ENCODE measurements at regions not wholly inside any gene's neighbourhood (a gene's known extent, or its start where the extent isn't known, plus 50 kb on each side); places are given as distances from the start of the nearest gene placed in this dataset.
"Not testable (repeated sequence)": the region's sequence is repeated elsewhere in the genome, so short reads cannot be mapped to it uniquely, and the experiment has no call there.

DNA sequence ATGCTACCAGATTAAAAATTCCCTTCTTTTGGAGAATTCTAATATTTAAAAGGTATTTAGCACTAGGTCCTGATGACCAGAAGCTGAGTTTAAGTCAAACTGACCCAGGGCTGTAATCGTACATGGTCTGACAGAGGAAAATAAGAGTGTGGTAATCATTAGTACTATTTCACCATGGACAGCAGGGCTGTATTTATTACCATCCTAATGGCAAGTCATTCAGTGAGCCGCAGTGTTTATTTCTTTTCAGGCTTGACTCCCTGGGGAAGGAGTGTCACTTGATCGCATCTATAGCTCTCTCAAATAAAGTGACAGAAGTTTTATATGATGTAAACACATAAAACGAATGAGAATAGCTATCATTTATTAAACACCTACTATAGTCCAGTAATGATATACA, 261.8 kb downstream of the BTG1 start:
- no peak for ATAC-seq

DNA sequence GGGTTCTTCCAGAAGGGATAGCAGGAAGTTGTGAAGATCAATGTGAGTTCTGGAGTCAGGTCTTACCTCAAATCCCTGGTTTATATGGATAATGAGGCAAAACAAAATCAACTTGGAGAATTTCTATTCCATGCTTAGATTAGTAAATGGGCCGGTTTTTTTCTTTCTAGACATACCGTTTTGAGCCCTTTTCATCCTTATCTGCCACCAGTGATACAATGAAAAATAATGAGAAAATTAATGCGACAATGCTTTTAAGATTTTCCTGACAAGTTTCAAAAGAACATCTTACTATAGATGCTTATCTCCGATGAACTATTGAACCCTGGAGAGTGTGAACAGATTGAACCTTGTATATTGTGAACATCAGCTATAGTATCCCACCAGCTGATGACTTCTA, 262.7 kb downstream of the BTG1 start:
- no peak for ATAC-seq

DNA sequence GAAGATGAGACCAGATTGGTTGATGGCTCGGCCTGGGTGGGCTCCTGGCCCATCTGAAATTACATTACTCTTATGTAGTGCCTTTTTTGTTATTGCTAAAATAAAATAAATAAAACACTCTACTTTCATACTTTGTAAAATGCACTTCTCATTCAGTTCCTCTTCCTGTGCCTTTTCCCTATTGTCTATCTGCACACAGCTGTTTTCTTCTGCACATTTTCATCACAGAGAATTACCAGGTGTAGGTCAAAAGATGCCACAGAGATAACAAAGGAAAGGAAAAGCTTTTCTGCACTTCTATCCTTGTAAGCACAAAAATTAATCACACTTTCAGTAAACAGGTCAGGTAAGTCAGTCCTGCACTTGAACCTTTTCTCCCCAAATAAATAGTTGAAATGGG, 265.1 kb downstream of the BTG1 start:
- ATAC-seq, result no peak

DNA sequence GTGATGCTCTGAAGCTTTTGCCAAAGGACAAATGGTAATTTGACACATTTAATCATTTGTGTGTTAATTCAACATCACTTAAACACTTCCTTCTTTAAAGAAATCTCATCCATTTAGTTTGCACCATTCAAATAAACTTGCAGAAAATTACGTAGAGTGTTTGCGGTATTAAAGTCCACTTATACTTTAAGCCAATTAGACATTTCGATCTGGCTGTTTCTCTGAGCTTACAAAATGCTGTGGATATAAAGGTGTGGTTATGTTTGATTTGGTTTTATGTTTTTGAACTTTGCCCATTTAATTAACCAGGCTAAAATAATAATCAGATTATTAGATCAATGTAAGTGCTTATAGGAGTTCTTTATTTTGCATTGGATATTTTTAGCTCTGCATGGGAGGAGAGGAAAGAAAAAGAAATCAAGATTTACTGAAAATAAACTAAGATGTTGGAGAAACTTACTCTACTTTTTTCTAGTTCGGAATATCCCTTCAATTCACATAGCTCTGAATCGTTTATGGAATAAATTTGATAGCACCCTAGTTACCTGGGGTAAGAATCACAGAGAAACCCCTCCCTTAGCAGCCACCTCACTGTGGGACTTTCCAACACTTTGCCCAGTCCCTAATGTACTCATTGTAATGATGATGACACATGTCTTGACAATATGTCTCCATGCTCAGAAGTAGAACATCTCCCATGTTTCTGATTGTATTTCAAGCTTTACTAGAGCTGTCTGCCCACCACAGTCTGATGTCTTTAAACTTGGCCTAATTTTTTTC, 268.0 kb downstream of the BTG1 start:
- peak; percentile 61 to 67 for ATAC-seq

DNA sequence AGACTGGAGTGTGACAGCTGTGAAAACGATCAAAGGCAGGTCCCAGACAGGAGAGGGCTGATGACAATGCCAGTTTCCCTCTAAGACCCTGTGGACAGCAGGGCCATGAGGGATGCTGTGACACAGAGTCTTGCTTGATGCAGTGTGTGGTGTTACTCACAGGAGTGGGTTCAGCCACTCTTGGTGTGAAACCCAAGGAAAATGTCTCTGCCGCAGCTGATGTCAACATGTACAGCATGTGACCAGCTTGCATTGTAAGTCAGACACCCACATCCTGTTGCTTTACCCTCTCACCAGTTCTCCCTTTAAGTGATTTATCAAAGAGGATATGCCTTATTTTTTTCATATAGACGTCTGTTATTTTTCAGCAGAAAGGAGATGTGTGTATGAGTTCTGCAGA, 268.6 kb downstream of the BTG1 start:
- peak; percentile 98 for ATAC-seq

DNA sequence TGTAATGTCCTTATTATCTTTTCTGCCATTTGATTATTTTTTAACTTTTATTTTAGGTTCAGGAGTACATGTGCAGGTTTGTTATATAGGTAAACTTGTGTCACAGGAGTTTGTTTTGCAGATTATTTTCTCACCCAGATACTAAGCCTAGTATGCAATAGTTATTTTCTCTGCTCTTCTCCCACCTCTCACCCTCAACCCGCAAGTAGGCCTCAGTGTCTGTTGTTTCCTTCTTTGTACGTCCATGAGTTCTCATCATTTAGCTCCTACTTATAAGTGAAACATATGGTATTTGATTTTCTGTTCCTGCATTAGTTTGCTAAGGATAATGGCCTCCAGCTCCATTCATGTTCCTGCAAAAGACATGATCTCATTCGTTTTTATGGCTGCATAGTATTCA, 270.0 kb downstream of the BTG1 start:
- not testable (repeated sequence) for ATAC-seq

DNA sequence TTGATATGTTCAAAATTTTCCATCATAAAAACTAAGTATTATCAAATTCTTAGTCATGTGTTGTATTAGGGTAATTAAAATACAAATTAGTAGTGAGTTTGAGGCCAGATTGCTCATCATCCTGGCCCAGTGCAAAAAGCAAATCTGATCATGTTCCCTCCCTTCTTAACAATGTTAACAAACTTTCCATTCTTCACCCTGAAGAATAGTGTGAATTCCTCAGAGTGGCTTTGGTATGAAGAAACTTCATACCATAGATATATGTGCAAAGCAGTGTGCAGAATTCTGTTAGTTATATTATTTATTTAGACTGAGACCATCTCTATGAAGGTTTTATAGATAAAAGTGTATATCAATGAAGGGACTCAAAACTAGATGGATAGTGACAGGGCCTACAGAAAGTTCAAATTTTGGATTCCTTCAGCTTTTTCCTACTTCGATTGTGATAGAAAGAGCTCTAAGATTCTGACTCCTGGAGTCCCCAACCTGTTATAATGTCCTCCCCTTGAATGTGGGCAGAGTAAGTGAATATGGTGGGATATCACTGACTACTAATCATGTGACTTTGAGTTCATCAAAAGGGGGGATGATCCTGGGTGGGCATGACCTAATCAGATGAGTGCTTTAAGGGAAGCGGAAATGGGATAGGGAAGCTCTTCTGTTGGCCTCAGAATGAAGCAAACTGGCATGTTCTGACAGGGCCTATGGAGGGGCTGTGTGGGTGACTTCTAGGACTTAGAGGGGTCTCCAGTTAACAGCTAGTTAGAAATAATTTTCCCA, 271.4 kb downstream of the BTG1 start:
- no peak for ATAC-seq

DNA sequence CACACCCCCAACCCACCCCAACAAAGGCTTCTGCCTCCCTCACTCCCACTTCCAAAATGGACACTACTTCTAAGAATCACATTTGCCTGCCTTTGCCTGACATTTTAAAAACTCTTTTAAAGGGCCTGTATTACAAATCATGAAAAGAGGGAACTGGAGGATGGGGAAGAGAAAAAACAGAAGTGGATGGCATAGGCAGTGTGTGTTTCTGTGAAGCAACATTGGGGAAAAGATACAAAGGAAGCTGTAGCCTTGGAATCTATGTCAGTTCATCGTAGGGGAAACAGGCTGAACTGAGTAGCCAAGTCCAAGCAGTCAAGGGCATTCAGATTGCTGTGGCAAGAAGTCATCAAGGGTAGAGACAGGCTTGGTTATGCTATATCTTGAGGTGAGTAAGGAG, 273.9 kb downstream of the BTG1 start:
- ATAC-seq, result no peak

DNA sequence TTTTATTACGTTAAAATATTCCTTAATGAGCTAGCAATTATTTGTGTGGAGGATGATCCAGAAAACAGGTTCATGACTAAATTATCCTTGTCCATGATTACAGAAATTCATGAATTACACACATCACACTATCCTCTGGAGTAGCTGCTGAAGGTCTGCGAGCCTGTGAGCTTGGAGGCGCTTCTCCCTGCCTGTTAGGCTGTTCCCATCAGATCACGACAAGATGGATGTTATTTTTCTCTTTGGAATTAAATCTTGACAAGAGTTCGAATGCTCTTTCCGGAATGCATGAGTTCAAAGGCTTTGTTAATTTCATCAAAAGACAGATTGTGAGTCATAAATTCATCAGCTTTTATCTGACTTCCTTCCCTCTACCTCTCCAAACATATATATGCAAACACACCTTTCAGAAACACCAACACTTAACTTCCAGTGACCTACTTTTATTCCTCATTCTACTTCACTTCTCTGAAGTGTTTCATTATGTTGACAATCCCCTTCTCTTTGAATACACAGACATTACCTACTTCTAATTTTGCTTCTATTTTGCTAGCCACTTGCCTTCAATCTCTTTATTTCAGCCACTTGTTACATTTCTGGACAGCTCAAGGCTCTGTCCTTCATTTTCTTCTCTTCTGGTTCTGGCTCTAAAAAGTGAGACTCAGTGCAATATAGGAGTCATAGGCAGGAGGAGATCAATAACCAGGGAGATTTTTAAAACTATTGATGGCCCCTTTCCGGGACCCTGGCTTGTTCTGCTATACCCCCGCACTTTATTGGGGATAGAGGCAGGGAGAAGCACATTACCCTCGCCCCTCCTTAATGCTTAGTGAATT, 274.6 kb downstream of the BTG1 start:
- peak; percentile 53 to 70 for ATAC-seq

DNA sequence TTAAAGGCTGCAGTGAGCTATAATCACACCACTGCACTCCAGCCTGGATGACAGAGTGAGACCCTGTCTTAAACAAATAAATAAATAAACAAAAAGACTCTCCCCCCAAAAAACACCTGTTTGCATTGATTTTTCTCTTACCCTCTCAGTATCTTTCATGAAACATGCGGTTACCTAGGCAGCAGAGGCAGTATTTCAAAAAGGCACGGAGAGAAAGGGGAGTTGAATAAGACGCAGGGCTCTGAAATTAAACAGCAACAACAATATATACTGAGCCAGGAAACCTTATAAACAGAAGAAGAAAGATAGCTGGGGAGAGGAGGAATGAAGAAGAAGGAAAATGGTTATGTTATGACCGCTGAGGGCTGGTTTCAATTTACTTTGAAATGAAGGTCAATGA, 277.6 kb downstream of the BTG1 start:
- no peak for ATAC-seq

DNA sequence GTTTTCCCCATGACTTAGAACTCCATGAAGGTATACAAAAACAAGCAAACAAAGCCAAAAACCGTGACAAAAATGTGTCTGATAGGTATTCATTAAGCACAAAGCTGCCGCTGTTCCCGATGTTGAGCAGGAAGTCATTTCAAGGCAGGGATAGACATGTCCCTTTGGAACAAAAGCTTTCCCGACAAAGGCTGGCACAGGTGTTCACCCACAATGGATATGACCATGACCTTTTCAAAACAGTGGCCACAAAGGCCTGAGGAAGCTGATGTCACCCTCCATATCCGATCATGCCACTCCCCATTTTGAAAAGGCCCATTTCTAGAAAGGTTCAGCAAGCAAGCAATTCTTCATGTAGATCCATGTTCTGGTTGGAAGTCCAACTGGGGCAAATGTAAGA, 279.1 kb downstream of the BTG1 start:
- no peak for ATAC-seq

DNA sequence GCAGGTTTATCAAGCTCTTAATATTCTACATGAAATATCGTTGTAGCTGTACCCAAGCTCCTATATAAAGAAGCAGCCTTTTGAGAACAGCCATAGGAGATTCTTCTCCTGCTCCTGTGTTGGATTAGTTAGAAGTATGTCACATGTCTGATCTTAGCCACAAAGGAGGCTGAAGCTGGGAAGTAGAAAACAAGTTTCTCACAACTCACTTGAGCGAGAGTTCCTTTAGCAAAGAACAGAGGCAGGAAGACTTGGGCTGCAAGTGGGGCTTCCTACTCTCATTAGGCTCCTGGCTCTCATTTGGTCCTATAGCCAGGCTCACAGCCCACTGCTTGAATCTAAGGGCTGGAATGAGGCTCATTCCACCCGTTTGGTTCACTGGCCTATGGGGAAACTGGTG, 281.9 kb downstream of the BTG1 start:
- no peak for ATAC-seq

DNA sequence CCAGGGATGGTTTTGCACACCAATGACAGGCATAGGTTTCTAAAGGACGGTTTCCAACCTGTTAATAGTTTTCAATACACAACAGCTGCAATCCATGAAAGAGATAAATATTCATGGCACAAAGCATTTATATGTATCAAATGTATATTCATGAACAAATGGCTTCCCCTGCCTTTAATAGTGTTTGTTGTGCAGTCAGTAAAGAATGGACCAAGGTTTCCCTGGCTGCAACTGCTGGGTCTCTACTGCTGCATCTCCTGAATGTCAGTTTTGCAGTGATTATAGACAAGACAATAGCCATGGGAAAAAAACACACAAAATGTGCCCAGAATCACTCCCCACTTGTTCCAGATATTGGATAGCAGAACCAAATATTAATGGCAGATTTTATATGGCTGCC, 284.1 kb downstream of the BTG1 start:
- no peak for ATAC-seq

DNA sequence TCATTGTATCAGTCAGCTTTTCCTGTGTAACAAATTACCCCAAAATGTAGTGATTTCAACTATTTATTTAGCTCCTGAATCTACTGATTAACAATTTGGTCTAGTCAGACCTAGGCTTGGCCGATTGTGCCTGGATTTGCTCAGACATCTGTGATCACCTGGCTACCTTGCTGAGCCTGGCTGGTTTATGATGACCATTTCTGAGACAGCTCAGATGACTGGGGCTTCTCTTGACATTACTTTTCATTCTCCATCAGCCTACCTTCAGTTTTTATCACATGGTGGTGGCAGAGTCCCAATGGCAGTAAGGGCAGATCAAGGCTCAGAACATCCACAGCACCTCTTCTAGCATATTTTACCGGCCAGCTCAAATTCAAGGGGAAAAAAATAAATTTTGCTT, 286.3 kb downstream of the BTG1 start:
- ATAC-seq, result no peak

DNA sequence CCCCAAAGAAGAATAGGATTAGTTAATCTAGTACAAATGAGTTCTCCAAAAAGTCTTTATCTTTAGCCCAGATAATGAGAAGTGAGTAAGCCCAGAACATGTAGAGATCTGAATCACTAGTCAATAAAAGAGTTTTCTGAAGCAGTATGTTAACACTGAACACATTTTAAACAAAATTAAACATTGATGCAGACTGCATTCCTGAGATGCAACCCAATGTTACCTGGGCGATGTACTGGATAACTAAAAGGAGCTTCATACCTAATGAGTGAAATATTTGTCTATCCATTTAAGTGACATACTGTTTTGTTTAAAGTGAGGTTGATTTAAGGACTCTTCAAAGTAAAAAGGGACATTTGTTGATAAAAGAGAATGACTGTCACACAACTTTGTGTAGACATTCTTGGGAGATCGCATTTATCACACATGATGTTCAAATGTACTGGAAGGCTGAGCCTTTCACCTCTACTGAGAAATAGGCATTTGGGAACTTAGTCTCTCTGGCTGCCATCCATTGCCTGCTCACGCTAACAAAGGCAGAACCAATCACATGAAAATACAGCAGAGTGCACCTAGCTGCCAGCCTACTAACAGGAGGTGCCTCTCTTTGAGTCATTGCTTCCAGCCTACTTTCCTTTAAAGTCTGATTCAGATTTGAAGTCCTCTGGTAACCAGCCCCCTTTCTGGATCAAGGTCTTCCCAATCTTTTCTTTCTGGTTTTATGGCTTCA, 287.7 kb downstream of the BTG1 start:
- no peak for ATAC-seq

DNA sequence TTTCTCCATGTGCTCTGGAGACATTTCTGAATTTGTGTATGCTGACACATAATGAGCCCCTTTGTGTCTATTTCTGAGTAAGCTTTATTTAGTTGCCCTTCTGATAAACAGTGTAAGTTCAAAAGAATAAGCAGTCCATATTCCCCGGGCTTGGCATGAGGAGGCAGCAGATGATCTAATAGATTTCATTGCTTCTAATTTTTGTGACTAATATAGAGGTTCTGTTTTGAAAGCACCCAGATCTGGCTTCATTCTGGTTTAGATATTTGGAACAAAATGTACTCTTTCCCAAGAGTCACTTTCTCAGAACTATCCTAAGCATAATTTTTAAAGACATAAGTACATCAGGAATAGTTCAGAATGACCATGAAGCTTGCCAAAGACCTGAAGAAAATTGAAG, 290.9 kb downstream of the BTG1 start:
- peak in 1 of 2 donors; percentile 48 for ATAC-seq

DNA sequence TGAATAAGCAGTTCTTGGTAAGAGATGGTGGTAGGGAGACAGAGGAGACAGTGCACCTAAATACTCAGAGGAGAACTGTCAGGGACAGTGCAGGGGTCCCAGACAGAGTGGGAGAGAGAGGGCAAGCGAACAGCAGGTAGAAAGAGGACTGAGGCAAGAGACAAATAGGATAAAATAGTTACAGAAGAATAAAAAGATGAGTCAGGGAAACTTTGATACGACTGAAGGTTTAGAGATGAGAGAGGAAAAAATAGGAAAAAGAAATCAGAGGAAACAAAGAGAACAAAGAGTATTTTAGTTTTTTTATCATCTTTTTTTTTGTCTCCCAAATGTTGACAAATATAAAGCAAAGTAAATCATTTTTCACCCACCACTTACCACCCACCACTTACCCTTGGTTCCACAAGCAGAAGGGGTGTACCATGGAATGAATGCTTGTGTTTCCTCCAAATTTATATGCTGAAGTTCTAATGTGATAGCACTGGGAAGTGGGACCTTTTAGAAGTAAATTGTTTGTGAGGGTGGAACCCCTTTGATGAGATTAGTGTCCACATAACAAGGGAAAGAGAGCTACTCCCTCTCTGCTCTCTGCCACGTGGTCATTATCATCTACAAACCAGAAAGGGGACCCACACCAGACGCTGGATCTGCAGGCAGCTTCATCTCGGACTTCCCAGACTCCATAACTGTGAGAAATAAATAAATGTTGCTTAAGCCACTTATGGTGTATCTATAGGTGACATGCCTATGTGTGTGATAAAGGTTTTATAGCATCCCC, 292.1 kb downstream of the BTG1 start:
- ATAC-seq, result no peak

DNA sequence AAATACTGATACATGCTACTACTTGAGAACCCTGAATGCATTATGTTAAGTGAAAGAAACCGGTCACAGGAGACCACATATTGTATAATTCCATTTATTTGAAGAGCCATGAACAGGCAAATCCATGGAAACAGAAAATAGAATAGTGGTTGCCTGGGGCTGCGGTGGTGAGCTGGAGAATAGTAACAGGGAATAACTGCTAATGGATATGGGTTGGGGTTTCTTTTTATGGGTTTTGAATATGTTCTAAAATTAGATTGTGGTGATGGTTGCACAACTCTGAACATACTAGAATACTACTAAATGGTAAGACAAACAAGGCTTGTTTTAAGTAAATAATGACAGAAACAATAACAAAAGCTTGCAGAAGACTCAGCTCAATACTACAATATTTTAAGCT, 293.0 kb downstream of the BTG1 start:
- no peak for ATAC-seq

DNA sequence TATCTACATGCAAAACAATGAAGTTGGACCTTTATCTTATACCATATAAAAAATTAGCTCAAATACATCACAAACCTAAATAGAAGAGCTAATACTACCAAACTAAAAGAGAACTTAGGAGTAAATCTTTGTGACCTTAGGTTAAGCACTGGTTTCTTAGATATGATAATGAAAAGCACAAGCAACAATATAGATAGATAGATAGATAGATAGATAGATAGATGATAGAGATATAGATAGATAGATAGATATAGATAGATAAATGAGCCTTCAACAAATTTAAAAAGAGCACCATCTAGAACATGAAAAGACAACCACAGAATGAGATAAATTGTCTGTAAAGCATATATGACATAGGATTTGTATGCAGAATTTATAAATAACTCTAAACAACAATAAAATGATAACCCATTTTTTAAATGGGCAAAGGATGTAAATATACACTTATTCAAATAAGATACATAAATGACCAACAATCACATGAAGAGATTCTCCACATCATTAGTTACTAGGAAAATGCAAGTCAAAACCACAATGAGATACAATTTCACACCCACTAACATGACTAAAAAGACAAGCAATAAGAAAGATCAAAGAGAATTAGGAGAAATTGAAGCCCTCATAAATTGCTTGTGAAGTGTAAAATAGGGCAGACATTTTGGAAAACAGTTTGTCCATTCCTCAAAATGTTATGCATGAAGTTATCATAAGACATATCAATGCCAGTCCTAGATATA, 293.7 kb downstream of the BTG1 start:
- peak; percentile 72 to 84 for ATAC-seq

DNA sequence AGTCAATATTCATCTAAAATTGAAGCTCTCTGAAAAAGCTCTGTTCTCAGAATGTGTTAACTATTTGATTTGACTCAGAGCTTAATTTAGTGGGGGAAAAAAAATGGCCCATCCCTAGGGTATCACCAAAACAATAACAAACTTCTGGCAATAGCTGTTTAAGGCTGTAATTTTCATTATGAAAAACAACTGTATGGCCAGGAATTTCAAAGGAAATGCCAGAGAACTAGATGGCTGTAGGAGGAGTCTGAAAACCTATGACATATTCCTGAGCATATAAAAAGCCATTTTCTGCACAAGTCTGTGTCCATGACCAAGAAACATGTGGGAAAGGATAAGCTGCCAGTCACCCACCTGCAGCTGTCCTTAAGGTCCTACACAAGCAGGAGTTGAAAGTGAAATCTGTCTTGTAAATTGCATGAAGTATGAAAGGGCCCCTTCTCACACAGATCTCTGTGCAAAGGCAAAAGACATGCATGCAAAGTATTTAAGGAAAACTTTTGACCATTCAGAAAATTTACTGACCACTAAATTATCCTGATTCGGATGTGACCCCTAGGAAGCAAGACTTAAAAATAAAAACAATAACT, 299.1 kb downstream of the BTG1 start:
- ATAC-seq, result no peak

DNA sequence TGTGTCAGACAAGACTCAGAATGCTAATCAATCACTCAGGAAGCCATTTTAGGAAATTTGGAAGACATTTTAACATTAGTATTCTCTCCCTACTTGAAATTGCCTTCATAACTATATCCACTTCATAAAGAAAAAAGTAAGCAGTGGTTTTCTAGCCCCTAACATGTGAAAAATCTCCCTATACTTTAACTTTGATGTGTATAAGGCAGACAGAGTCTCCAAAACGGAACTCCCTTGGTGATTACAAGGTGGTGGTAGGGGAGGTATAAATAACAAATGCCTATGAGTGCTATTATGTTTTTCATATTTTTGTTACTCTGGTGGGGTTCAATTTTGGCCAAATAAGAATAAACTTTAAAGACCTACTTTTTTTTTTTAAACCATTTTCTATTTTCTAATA, 300.3 kb downstream of the BTG1 start:
- no peak for ATAC-seq
